Thyroid gland (tissue), 4 donors: ENCODE measurements at regions not wholly inside any gene's neighbourhood (a gene's known extent, or its start where the extent isn't known, plus 50 kb on each side); places are given as distances from the start of the nearest gene placed in this dataset.

Experiments used
- POLR2A ChIP-seq, 2 donors: fragments of 450-650 bp; IDR thresholded peaks; one replicate each; pipeline ENCODE4 v1.6.1; 2017; ENCODE audit warnings: antibody characterized with exemption in 2 of 2, mild to moderate bottlenecking in 2 of 2, moderate library complexity in 1 of 2
- TF ChIP-seq, protein P1 (sequence below), 6 experiments: fragments of 200-600 bp in 3 of 6; fragments of 450-650 bp in 3 of 6; sonication (generic) in 3 of 6; IDR thresholded peaks; one replicate each; pipeline ENCODE4 v1.5.1; 2016 to 2019; ENCODE audit warnings: antibody characterized with exemption in 6 of 6, mild to moderate bottlenecking in 2 of 6, inconsistent platforms in 1 of 6, moderate library complexity in 1 of 6

DNA sequence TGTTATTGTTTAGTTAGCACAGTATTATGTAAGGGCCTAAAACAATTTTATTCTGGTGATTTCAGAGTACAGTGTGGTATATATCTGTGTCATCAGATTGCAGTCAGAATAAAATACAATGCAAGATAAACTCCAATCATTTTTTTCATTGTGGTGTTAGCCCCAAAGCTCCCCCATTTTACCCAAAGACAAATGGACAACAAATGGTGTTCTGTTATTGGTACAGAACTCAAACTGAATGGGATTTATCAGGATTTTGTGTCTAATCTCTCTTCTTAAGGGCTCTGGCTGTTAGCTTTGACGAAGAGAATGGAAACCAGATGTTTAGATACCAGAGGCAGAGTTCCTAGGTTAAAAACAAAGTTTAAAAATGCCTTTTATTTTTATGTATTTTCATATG lies 163.1 kb upstream of the USP25 start:
- no peak for TF ChIP-seq POLR2A (IDR thresholded peaks at IDR 0.05)
- TF ChIP-seq, protein P1, sequence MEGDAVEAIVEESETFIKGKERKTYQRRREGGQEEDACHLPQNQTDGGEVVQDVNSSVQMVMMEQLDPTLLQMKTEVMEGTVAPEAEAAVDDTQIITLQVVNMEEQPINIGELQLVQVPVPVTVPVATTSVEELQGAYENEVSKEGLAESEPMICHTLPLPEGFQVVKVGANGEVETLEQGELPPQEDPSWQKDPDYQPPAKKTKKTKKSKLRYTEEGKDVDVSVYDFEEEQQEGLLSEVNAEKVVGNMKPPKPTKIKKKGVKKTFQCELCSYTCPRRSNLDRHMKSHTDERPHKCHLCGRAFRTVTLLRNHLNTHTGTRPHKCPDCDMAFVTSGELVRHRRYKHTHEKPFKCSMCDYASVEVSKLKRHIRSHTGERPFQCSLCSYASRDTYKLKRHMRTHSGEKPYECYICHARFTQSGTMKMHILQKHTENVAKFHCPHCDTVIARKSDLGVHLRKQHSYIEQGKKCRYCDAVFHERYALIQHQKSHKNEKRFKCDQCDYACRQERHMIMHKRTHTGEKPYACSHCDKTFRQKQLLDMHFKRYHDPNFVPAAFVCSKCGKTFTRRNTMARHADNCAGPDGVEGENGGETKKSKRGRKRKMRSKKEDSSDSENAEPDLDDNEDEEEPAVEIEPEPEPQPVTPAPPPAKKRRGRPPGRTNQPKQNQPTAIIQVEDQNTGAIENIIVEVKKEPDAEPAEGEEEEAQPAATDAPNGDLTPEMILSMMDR (IDR thresholded peaks at IDR 0.05): no peak
